H4 (cell line): ENCODE measurements at regions not wholly inside any gene's neighbourhood (a gene's known extent, or its start where the extent isn't known, plus 50 kb on each side); places are given as distances from the start of the nearest gene placed in this dataset.
"Not testable (repeated sequence)": the region's sequence is repeated elsewhere in the genome, so short reads cannot be mapped to it uniquely, and the experiment has no call there.

Experiments used
- DNase-seq: peaks from one replicate; pipeline ENCODE4 v3.0.0-alpha.2; 2015; ENCODE audit warnings: low spot score

DNA sequence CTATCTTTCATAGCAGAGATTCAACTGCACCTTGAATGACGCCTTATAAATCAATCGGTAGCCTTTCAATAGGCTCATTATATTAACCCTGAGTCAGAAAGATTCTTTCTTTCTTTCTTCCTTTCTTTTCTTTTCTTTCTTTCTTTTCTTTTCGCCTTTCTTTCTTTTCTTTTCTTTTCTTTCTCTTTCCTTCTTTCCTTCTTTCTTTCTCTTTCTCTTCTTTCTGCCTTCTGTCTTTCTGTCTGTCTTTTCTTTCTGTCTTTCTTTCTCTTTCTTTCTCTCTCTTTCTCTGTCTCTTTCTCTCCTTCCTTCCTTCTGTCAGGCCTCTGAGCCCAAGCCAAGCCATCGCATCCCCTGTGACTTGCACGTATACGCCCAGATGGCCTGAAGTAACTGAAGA is 86.0 kb upstream of the CLINT1 start:
- DNase-seq = no peak

DNA sequence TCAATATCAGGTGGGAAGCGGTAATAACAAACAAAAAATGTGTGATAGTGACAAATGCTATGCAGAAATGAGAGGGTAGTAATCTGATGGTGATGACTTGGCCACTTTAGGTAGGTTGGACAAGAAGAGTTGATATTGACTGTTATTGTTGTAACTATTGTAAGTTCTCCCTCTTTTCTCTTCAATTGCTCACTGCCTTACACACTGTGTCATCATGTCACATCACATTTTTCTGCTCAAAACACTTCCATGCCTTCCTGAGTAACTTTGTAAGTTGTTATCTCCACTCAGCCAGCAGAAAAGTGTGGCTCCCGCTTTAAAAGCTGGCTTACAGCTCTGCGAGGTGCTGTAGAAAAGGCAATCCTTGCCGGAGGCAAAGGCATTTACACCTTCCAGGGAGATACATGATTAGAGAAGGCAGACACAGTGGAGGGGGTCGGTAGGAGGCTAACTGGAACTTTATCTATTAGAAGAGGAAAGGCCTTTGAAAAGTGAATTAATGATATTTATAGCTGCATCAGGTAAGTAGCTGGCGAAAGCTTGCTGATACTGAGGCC is 85.2 kb upstream of the CLINT1 start:
- no peak for DNase-seq

GRCh38 chr5:157942595-157942994 is 83.7 kb upstream of the CLINT1 start:
- DNase-seq = no peak

DNA sequence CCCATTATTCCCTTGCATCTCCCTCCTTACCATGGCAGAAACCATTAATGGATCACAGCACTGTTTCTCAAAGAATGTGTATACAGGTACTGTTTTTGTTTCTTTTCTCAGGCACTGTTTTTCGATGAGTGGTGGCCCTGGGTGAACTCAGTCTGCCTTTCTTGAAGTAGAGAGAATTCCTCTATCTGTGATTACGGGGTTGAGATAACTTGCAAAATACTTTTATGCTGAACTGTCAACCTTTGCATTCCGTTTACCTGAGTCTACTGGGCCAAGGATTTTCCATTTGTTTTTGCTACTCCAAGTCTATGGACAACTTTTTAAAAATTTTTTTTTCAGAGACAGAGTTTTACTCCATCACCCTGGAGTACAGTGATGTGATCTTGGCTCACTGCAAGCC is 82.7 kb upstream of the CLINT1 start:
- DNase-seq = no peak

DNA sequence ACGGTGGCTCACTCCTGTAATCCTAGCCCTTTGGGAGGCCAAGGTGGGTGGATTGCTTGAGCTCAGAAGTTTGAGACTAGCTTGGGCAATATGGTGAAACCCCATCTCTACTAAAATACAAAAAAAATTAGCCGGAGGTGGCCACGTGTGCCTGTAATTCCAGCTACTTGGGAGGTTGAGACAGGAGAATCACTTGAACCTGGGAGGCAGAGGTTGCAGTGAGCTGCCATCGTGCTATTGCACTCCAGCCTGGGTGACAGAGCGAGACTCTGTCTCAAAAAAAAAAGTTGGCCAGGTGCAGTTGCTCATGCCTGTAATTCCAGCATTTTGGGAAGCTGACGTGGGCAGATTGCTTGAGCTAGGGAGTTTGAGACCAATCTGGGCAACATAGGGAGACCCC is 79.2 kb upstream of the CLINT1 start:
- not testable (repeated sequence) for DNase-seq

DNA sequence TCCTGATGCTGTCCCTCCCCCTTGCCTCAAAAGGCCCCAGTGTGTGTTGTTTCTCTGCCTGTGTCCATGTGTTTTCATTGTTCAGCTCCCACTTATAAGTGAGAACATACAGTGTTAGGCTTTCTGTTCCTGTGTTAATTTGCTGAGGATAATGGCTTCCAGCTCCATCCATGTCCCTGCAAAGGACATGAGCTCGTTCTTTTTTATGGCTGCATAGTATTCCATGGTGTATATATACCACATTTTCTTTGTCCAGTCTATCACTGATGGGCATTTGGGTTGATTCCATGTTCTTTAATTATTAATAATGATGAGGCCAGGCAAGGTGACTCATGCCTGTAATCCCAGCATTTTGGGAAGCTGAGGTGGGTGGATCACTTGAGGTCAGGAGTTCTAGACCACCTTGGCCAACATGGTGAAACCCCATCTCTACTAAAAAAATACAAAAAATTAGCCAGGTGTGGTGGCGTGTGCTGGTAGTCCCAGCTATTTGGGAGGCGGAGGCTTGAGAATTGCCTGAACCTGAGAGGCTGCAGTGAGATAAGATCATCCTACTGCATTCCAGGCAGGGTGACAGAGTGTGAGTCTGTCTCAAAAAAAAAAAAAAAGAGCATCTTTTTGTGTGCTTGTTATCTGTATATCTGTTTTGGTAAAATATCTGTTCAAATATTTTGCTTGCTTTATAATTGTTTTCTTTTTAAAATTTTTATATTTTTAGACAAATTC is 78.0 kb upstream of the CLINT1 start:
- DNase-seq = not testable (repeated sequence)

GRCh38 chr5:157934600-157934999 is 75.7 kb upstream of the CLINT1 start:
- DNase-seq = no peak

GRCh38 chr5:157933005-157933404 is 74.1 kb upstream of the CLINT1 start:
- no peak for DNase-seq

DNA sequence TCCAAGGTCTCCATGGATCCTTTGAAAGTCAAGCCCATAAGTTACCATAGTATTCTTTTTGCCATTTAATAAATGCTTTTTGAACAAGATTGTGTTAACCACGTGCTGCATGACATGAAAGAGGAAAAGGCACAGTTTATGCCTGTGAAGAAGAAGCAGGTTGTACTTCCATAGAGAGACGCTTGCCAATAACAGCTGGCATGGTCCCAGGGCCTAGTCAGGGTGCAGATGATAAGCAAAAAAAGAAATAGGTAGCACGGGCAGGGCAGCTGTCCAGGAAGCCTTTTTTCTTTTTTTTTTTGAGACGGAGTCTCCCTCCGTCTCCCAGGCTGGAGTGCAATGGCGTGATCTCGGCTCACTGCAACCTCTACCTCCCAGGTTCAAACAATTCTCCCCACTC is 71.8 kb upstream of the CLINT1 start:
- no peak for DNase-seq

DNA sequence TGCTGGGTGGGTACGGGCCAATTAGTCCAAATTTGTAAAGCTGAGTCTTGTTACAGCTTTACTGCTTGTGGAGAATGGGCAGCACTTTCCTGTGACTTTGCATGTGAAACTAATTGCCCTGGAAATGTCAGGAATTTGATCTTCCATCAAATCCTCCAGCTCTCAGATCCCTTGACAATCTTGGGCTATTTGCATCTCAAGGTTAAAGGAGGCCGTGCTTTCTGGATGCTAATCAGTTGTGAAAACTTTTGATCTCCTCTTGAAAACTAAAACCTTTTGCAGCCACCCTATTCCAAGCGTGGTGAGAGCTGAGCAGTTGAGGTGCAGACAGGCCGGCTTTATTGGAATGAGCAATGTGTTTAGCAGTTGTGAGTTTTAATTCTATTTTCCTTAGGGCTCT is 68.0 kb upstream of the CLINT1 start:
- no peak for DNase-seq

GRCh38 chr5:157925786-157926671 is 67.1 kb upstream of the CLINT1 start:
- no peak for DNase-seq

DNA sequence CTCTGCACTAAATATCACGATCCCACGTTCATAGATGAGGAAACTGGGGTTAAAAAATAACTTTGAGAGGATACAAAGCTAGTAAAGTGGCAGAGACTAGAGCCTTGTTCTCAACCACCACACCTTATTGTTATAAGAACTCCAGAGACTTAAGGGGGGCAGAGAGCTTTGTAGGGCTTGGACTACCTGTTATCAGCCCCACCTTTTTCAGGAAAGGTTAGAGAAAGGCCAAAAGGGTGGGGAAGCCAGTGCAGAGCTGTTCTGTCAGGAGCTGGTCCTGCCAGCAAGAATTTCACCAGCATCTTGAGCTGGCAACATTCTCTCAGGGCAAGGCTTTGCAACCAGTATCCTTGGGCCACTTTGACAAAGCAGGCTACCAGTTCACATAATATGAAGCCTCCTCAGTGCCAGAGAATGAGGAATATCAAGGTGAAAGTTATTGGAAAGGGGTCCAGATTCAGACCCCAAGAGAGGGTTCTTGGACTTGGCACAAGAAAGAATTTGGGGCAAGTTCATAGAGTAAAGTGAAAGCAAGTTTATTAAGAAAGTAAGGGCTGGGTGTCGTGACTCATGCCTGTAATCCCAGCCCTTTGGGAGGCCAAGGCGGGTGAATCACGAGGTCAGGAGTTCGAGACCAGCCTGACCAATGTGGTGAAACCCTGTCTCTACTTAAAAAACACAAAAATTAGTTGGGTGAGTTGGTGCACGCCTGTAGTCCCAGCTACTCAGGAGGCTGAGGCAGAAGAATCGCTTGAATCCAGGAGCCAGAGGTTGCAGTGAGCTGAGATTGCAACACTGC is 66.2 kb upstream of the CLINT1 start:
- DNase-seq = no peak

GRCh38 chr5:157924490-157924889 is 65.5 kb upstream of the CLINT1 start:
- DNase-seq = no peak

DNA sequence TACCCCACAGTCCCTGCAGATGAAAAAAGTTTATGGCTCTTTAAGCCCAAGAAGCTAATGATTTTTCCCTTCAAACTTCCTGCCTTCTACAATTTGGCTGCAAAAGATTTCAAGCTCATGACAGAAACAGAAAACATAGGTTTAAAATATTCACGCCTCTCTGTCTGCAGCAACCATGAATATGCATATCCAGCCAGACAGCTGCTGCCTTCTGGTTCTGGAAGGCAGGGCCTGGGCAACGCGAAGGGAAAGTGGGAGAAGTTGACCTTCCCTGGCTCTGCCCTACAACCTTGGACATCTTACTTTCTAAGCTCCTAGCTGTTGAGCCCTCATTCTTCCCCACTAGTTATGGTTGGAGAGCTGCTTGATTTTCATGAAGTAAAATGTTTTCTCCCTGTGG is 64.8 kb upstream of the CLINT1 start:
- DNase-seq = no peak

- DNase-seq = no peak
Measured at GRCh38 chr5:157922026-157922425, 63.1 kb upstream of the CLINT1 start.

DNA sequence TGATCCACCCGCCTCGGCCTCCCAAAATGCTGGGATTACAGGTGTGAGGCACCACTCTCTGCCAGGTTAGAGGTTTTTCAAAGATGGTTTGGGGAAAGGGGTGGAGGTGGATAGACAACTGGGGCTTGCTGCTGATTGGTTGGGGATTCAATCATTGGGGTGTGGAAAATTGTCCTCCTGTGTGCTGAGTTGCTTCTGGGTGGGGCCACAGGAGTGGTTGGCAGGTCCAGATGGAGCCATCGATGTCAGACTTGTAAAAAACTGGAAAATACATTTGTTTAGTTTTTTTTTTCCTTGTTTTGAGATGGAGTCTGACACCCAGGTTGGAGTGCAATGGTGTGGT is 61.9 kb upstream of the CLINT1 start:
- no peak for DNase-seq

GRCh38 chr5:157918811-157919742 is 60.1 kb upstream of the CLINT1 start:
- peak; percentile 35 for DNase-seq

- peak; percentile 88 for DNase-seq
Measured at GRCh38 chr5:157917899-157918809, 59.2 kb upstream of the CLINT1 start.

GRCh38 chr5:157917491-157917890 is 58.5 kb upstream of the CLINT1 start:
- DNase-seq = no peak

GRCh38 chr5:157915638-157916037 is 56.7 kb upstream of the CLINT1 start:
- DNase-seq = peak; percentile 82
